ENCODE measurements at regions not wholly inside any gene's neighbourhood (a gene's known extent, or its start where the extent isn't known, plus 50 kb on each side); places are given as distances from the start of the nearest gene placed in this dataset.

DNA sequence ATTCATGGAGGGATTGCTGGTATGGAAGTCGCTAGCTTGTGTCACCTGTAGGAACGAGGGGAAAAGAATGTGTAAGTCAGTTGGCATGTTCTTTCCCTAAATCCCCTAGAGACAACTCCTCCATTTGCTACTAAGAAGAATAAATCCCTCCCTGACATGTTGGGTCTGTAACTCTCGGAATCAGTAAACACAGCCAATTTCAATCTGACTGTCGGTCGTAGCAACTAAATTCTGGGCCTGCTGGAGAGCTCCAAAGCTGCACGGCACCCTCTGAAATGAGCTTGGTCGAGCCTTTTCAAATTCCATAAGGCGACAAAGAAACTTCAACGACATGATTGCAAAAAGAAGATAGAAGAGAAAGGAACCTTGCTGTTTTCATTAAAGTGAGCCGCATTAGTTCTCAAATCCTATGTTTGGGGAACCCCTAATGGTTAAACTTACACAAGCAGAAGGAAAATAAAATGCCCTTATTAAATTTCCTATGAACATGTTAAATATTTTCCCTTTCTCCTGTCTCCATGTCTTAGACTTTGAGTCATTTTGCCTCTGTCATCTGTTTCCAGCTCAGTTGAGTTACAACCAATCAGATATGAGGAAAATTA, 735.8 kb upstream of the WWC1 start:
- H3K4me2 ChIP-seq (ENCODE audit: low read length): no peak overlapping the region
- no peaks in the 10 kb centered on the region for H3K79me2 ChIP-seq (replicated peaks; ENCODE audit: insufficient read depth, low read length)
- no peaks in the 10 kb centered on the region for H3K27me3 ChIP-seq (ENCODE audit: insufficient read depth, low read depth, low read length)
- no peak overlapping the region for H3K4me3 ChIP-seq (ENCODE audit: low read length)
- no peaks in the 10 kb centered on the region for H3F3A ChIP-seq (ENCODE audit: insufficient read depth, low read length, poor library complexity, severe bottlenecking)
- no peaks in the 10 kb centered on the region for H3K36me3 ChIP-seq (ENCODE audit: insufficient read depth, low read length)
- no peaks in the 10 kb centered on the region for H3K9me2 ChIP-seq (ENCODE audit: insufficient read depth, low read length)
- H3K9ac ChIP-seq (ENCODE audit: low read length): no peak overlapping the region
- H3K9me3 ChIP-seq (ENCODE audit: low read length): no peaks in the 10 kb centered on the region
- TF ChIP-seq EZH2 (IDR thresholded peaks at IDR 0.05; ENCODE audit: borderline replicate concordance, insufficient read depth, low read length, poor library complexity, severe bottlenecking) (no peak), RAD21 (conservative IDR thresholded peaks at IDR 0.05) (peak; percentile 44)
- no peaks in the 10 kb centered on the region for H4K20me1 ChIP-seq (ENCODE audit: insufficient read depth)
- no peak overlapping the region for H3K27ac ChIP-seq (ENCODE audit: low read length)
- H2AFZ ChIP-seq (ENCODE audit: low read depth, low read length): no peak overlapping the region

DNA sequence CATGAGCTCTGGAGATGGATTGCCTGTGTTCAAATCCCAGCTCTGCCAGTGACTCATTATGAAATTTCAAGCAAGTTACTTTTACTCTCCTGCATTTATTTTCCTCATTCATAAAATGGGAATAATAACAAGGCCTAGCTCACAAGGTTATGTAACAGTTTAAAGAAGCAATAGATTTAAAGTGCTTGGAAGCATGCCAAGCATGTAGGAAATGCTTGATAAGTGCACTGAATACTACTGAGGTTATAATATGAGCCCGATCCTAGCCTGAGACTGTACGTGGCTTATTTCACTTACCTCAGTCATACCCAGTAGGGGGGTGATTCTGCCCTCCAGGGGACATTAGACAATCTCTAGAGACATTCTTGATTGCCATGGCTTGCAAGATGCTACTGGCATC, 734.1 kb upstream of the WWC1 start:
- TF ChIP-seq TAF1 (IDR thresholded peaks at IDR 0.05; ENCODE audit: low read depth): no peak
- TF ChIP-seq, protein P1, sequence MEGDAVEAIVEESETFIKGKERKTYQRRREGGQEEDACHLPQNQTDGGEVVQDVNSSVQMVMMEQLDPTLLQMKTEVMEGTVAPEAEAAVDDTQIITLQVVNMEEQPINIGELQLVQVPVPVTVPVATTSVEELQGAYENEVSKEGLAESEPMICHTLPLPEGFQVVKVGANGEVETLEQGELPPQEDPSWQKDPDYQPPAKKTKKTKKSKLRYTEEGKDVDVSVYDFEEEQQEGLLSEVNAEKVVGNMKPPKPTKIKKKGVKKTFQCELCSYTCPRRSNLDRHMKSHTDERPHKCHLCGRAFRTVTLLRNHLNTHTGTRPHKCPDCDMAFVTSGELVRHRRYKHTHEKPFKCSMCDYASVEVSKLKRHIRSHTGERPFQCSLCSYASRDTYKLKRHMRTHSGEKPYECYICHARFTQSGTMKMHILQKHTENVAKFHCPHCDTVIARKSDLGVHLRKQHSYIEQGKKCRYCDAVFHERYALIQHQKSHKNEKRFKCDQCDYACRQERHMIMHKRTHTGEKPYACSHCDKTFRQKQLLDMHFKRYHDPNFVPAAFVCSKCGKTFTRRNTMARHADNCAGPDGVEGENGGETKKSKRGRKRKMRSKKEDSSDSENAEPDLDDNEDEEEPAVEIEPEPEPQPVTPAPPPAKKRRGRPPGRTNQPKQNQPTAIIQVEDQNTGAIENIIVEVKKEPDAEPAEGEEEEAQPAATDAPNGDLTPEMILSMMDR (IDR thresholded peaks at IDR 0.05; ENCODE audit: poor library complexity, severe bottlenecking): no peak
- no peak overlapping the region for H3K27ac ChIP-seq (ENCODE audit: low read length)
- no peak overlapping the region for H3K4me2 ChIP-seq (ENCODE audit: low read length)
- H3K79me2 ChIP-seq (replicated peaks; ENCODE audit: insufficient read depth, low read length): no peaks in the 10 kb centered on the region
- no peaks in the 10 kb centered on the region for H3K9me3 ChIP-seq (ENCODE audit: low read length)
- no peak overlapping the region for H3K4me3 ChIP-seq (ENCODE audit: low read length)
- H3K36me3 ChIP-seq (ENCODE audit: insufficient read depth, low read length): no peaks in the 10 kb centered on the region
- no peaks in the 10 kb centered on the region for H4K20me1 ChIP-seq (ENCODE audit: insufficient read depth)
- no peaks in the 10 kb centered on the region for H3F3A ChIP-seq (ENCODE audit: insufficient read depth, low read length, poor library complexity, severe bottlenecking)
- no peaks in the 10 kb centered on the region for H3K9me2 ChIP-seq (ENCODE audit: insufficient read depth, low read length)
- H3K9ac ChIP-seq (ENCODE audit: low read length): no peak overlapping the region
- H3K27me3 ChIP-seq (ENCODE audit: insufficient read depth, low read depth, low read length): no peaks in the 10 kb centered on the region
- no peak overlapping the region for H2AFZ ChIP-seq (ENCODE audit: low read depth, low read length)

DNA sequence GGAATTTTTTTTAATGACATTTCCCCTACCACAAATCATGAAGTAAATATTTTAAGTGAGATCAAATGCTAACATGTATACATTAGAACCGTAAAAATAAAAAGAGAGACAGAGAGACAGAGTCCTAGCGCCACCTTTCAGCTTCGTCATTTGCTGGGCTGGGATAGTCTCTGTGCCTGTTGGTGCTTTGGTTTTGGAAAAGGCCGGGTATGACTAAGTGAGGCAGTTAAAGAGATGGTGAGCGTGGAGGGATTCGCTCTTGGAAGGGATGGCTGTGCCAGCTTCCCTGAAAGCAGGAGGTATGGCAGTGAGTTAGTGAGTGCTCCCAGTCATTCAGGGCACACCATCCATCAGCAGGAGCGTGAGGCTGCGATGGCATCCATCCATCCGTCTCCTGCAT, 729.6 kb upstream of the WWC1 start:
- Histone ChIP-seq H3K9me2 (ENCODE audit: insufficient read depth, low read length) (no peaks in the 10 kb centered on the region), H4K20me1 (ENCODE audit: insufficient read depth) (no peaks in the 10 kb centered on the region), H3K27me3 (ENCODE audit: insufficient read depth, low read depth, low read length) (no peaks in the 10 kb centered on the region), H2AFZ (ENCODE audit: low read depth, low read length) (no peak overlapping the region), H3F3A (ENCODE audit: insufficient read depth, low read length, poor library complexity, severe bottlenecking) (no peaks in the 10 kb centered on the region), H3K79me2 (replicated peaks; ENCODE audit: insufficient read depth, low read length) (no peaks in the 10 kb centered on the region), H3K27ac (ENCODE audit: low read length) (no peak overlapping the region), H3K4me2 (ENCODE audit: low read length) (no peak overlapping the region), H3K36me3 (ENCODE audit: insufficient read depth, low read length) (no peaks in the 10 kb centered on the region), H3K9me3 (ENCODE audit: low read length) (no peaks in the 10 kb centered on the region), H3K9ac (ENCODE audit: low read length) (no peak overlapping the region), H3K4me3 (ENCODE audit: low read length) (no peak overlapping the region)
- TF ChIP-seq RAD21 (conservative IDR thresholded peaks at IDR 0.05) (no peak), POLR2AphosphoS5 (IDR thresholded peaks at IDR 0.05) (no peak), MXI1 (conservative IDR thresholded peaks at IDR 0.05; ENCODE audit: poor library complexity, severe bottlenecking) (no peak), TAF1 (IDR thresholded peaks at IDR 0.05; ENCODE audit: low read depth) (no peak), EP300 (conservative IDR thresholded peaks at IDR 0.05; ENCODE audit: poor library complexity, severe bottlenecking) (no peak), EZH2 (IDR thresholded peaks at IDR 0.05; ENCODE audit: borderline replicate concordance, insufficient read depth, low read length, poor library complexity, severe bottlenecking) (no peak), SMC3 (conservative IDR thresholded peaks at IDR 0.05; ENCODE audit: poor library complexity) (no peak)
- TF ChIP-seq, protein P2, sequence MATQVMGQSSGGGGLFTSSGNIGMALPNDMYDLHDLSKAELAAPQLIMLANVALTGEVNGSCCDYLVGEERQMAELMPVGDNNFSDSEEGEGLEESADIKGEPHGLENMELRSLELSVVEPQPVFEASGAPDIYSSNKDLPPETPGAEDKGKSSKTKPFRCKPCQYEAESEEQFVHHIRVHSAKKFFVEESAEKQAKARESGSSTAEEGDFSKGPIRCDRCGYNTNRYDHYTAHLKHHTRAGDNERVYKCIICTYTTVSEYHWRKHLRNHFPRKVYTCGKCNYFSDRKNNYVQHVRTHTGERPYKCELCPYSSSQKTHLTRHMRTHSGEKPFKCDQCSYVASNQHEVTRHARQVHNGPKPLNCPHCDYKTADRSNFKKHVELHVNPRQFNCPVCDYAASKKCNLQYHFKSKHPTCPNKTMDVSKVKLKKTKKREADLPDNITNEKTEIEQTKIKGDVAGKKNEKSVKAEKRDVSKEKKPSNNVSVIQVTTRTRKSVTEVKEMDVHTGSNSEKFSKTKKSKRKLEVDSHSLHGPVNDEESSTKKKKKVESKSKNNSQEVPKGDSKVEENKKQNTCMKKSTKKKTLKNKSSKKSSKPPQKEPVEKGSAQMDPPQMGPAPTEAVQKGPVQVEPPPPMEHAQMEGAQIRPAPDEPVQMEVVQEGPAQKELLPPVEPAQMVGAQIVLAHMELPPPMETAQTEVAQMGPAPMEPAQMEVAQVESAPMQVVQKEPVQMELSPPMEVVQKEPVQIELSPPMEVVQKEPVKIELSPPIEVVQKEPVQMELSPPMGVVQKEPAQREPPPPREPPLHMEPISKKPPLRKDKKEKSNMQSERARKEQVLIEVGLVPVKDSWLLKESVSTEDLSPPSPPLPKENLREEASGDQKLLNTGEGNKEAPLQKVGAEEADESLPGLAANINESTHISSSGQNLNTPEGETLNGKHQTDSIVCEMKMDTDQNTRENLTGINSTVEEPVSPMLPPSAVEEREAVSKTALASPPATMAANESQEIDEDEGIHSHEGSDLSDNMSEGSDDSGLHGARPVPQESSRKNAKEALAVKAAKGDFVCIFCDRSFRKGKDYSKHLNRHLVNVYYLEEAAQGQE (IDR thresholded peaks at IDR 0.05; ENCODE audit: borderline replicate concordance): no peak
- TF ChIP-seq, protein P1 (IDR thresholded peaks at IDR 0.05; ENCODE audit: poor library complexity, severe bottlenecking): no peak
